ENCODE measurements at regions not wholly inside any gene's neighbourhood (a gene's known extent, or its start where the extent isn't known, plus 50 kb on each side); places are given as distances from the start of the nearest gene placed in this dataset.
"Not testable (repeated sequence)": the region's sequence is repeated elsewhere in the genome, so short reads cannot be mapped to it uniquely, and the experiment has no call there.

GRCh38 chr2:16425462-16426336 is 239.9 kb downstream of the CYRIA start:
- Histone ChIP-seq H3K4me3 (no peak overlapping the region), H3K36me3 (no peaks in the 10 kb centered on the region), H3K4me1 (no peaks in the 10 kb centered on the region), H3K27ac (no peak overlapping the region), H3K9me3 (no peaks in the 10 kb centered on the region), H3K27me3 (no peaks in the 10 kb centered on the region)
- 13 to 23% methylated on average over 5 to 6 of the region's 6 CpGs for WGBS, 2 donors (ENCODE audit: low coverage in 1 of 2)
- no peak for ATAC-seq
- TF ChIP-seq POLR2AphosphoS5 (IDR thresholded peaks at IDR 0.05) = no peak
- TF ChIP-seq CTCF (IDR thresholded peaks at IDR 0.05) = no peak
- no peak for TF ChIP-seq EP300 (IDR thresholded peaks at IDR 0.05)
- TF ChIP-seq POLR2A (IDR thresholded peaks at IDR 0.05) = no peak

- Histone ChIP-seq H3K36me3 (no peaks in the 10 kb centered on the region), H3K4me3 (no peak overlapping the region), H3K4me1 (no peaks in the 10 kb centered on the region), H3K9me3 (peaks cover 0 to 6% (median 0%) of the 10 kb centered on the region in 3 donors), H3K27me3 (no peaks in the 10 kb centered on the region), H3K27ac (no peak overlapping the region)
- ATAC-seq = no peak
- WGBS, 2 donors (ENCODE audit: low coverage in 1 of 2) = 64 to 79% methylated on average over 1 of the region's 1 CpG
- TF ChIP-seq EP300 (IDR thresholded peaks at IDR 0.05) = no peak
- TF ChIP-seq CTCF (IDR thresholded peaks at IDR 0.05) = no peak
- no peak for TF ChIP-seq POLR2AphosphoS5 (IDR thresholded peaks at IDR 0.05)
- no peak for TF ChIP-seq POLR2A (IDR thresholded peaks at IDR 0.05)
Measured at GRCh38 chr2:16420421-16420820, 245.2 kb downstream of the CYRIA start.

- H3K27ac ChIP-seq = no peak overlapping the region
- TF ChIP-seq CTCF (IDR thresholded peaks at IDR 0.05) = no peak
- 82 to 90% methylated on average over 3 of the region's 3 CpGs for WGBS, 2 donors (ENCODE audit: low coverage in 1 of 2)
- H3K4me3 ChIP-seq = no peak overlapping the region
- ATAC-seq = no peak
- H3K27me3 ChIP-seq = no peaks in the 10 kb centered on the region
- no peaks in the 10 kb centered on the region for H3K4me1 ChIP-seq
- no peaks in the 10 kb centered on the region for H3K36me3 ChIP-seq
- peaks cover 0 to 6% (median 0%) of the 10 kb centered on the region in 3 donors for H3K9me3 ChIP-seq
Measured at GRCh38 chr2:16417726-16418125, 247.9 kb downstream of the CYRIA start.

- H3K36me3 ChIP-seq = no peaks in the 10 kb centered on the region
- no peak overlapping the region for H3K4me3 ChIP-seq
- 83 to 92% methylated on average over 2 of the region's 3 CpGs for WGBS, 2 donors (ENCODE audit: low coverage in 1 of 2)
- peaks cover 0 to 6% (median 0%) of the 10 kb centered on the region in 3 donors for H3K9me3 ChIP-seq
- no peaks in the 10 kb centered on the region for H3K4me1 ChIP-seq
- TF ChIP-seq CTCF (IDR thresholded peaks at IDR 0.05) (no peak), EP300 (IDR thresholded peaks at IDR 0.05) (no peak), POLR2A (IDR thresholded peaks at IDR 0.05) (no peak), POLR2AphosphoS5 (IDR thresholded peaks at IDR 0.05) (no peak)
- ATAC-seq = no peak
- H3K27me3 ChIP-seq = no peaks in the 10 kb centered on the region
- H3K27ac ChIP-seq = no peak overlapping the region
Measured at GRCh38 chr2:16416651-16417050, 249.0 kb downstream of the CYRIA start.

GRCh38 chr2:16415861-16416260 is 249.8 kb downstream of the CYRIA start:
- WGBS, 2 donors (ENCODE audit: low coverage in 1 of 2) = 84 to 92% methylated on average over 4 to 6 of the region's 6 CpGs
- not testable (repeated sequence) for H3K4me1 ChIP-seq, H3K27me3 ChIP-seq, H3K4me3 ChIP-seq, ATAC-seq, H3K27ac ChIP-seq, H3K9me3 ChIP-seq, H3K36me3 ChIP-seq

Measured in gastroesophageal sphincter (tissue), 4 donors.